NT2/D1 (cell line): ENCODE measurements at regions not wholly inside any gene's neighbourhood (a gene's known extent, or its start where the extent isn't known, plus 50 kb on each side); places are given as distances from the start of the nearest gene placed in this dataset.

Experiments used
- DNase-seq: peaks from one replicate; pipeline ENCODE4 v3.0.0-alpha.2; 2011; ENCODE audit warnings: low read depth, low spot score
- H3K27me3 ChIP-seq: 2 replicates; pipeline ENCODE4 v1.6.0; 2011; ENCODE audit warnings: mild to moderate bottlenecking; ENCODE audit not compliant: insufficient read length, insufficient read depth
- H3K36me3 ChIP-seq: 2 replicates; pipeline ENCODE4 v1.6.1; 2011; ENCODE audit warnings: mild to moderate bottlenecking, low read length, mixed read lengths; ENCODE audit not compliant: insufficient read depth, insufficient read length
- H3K4me1 ChIP-seq: 2 replicates; pipeline ENCODE4 v1.5.1; 2011; ENCODE audit not compliant: insufficient read depth, insufficient read length
- H3K4me3 ChIP-seq: 2 replicates; pipeline ENCODE4 v1.5.1; 2011; ENCODE audit warnings: low read depth; ENCODE audit not compliant: insufficient read length
- H3K9ac ChIP-seq: 2 replicates; pipeline ENCODE4 v1.6.0; 2011; ENCODE audit warnings: low read depth; ENCODE audit not compliant: insufficient read length
- H3K9me3 ChIP-seq: 2 replicates; pipeline ENCODE4 v1.5.1; 2011; ENCODE audit warnings: mild to moderate bottlenecking, low read length; ENCODE audit not compliant: insufficient read depth
- SUZ12 ChIP-seq: IDR thresholded peaks from 2 replicates; pipeline ENCODE4 v1.6.1; 2011; ENCODE audit not compliant: insufficient read length, insufficient read depth; ENCODE audit errors: extremely low read depth
- YY1 ChIP-seq: IDR thresholded peaks from 2 replicates; pipeline ENCODE4 v1.6.1; 2011; ENCODE audit not compliant: insufficient read length, insufficient read depth
- ZNF274 ChIP-seq: IDR thresholded peaks from 2 replicates; pipeline ENCODE4 v1.6.1; 2011; ENCODE audit warnings: mild to moderate bottlenecking, low read depth, low read length

DNA sequence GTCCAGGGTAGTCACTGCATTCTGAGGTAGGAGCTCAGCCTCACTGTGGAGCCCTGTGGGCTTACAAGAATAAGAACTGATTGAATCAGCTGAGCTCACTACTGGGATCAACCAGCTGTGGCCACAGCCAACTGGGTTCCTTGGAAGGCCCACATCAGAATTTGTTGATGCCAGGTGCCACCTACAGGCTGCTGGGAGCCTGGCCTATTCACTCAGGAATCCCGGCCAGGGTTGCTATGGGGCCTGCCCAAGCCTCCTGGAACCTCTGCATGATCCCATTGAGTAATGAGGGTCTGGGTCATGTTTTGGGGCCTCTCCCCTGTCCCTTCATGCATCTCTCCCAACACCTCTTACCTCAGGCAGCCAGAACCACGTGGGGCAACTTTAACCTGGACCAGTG is 53.9 kb upstream of the KIAA1210 start:
- Histone ChIP-seq H3K9me3 (no peaks in the 10 kb centered on the region), H3K4me3 (no peak overlapping the region), H3K4me1 (no peaks in the 10 kb centered on the region), H3K9ac (no peak overlapping the region), H3K36me3 (no peaks in the 10 kb centered on the region), H3K27me3 (no peaks in the 10 kb centered on the region)
- TF ChIP-seq YY1, result no peak
- no peak for TF ChIP-seq ZNF274
- no peak for TF ChIP-seq SUZ12
- DNase-seq, result peak; percentile 9

DNA sequence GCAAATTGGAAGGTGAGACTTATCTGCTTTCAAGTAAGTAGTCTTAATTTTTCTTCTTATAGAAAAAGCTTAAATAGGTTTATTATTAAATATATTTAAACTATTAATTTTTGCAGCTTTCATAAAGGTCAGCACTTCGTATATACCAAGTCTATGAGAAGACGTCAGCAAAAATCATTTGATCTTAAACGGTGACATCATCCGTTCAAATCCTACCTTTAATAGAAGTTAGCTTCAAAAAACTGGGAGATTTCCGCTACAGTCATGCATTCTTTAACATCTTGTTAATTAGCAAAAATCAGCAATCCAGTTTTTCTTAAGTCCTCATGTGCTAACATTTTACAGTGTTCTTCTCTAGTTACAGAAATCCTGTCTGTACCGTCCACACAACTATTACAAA is 49.9 kb upstream of the PGRMC1 start:
- H3K4me1 ChIP-seq, result no peaks in the 10 kb centered on the region
- H3K4me3 ChIP-seq, result no peak overlapping the region
- H3K9ac ChIP-seq, result no peak overlapping the region
- no peaks in the 10 kb centered on the region for H3K36me3 ChIP-seq
- no peak for TF ChIP-seq SUZ12
- no peak for DNase-seq
- no peaks in the 10 kb centered on the region for H3K27me3 ChIP-seq
- no peaks in the 10 kb centered on the region for H3K9me3 ChIP-seq
